ENCODE measurements at regions not wholly inside any gene's neighbourhood (a gene's known extent, or its start where the extent isn't known, plus 50 kb on each side); places are given as distances from the start of the nearest gene placed in this dataset.

- DNase-seq = no peak
Observed at GRCh38 chr2:217102956-217103355, 243.1 kb upstream of the TNP1 start.

GRCh38 chr2:217101972-217102371, 242.1 kb upstream of the TNP1 start:
- DNase-seq = no peak

GRCh38 chr2:217099561-217099960, 239.7 kb upstream of the TNP1 start:
- no peak for DNase-seq

GRCh38 chr2:217098435-217098834, 238.6 kb upstream of the TNP1 start:
- DNase-seq = no peak

GRCh38 chr2:217097346-217097745, 237.5 kb upstream of the TNP1 start:
- DNase-seq = no peak

GRCh38 chr2:217096474-217097225, 236.8 kb upstream of the TNP1 start:
- DNase-seq = no peak

- no peak for DNase-seq
Observed at GRCh38 chr2:217095511-217096205, 235.8 kb upstream of the TNP1 start.

GRCh38 chr2:217092710-217093379, 233.0 kb upstream of the TNP1 start:
- DNase-seq = no peak

GRCh38 chr2:217091531-217091930, 231.7 kb upstream of the TNP1 start:
- no peak for DNase-seq

- DNase-seq = no peak
Observed at GRCh38 chr2:217090884-217091283, 231.0 kb upstream of the TNP1 start.

- peak in 1 of 5 experiments; percentile 46 for DNase-seq
Observed at GRCh38 chr2:217090024-217090473, 230.2 kb upstream of the TNP1 start.

GRCh38 chr2:217086718-217087117, 226.9 kb upstream of the TNP1 start:
- no peak for DNase-seq

GRCh38 chr2:217086038-217086522, 226.2 kb upstream of the TNP1 start:
- no peak for DNase-seq

GRCh38 chr2:217085543-217085942, 225.7 kb upstream of the TNP1 start:
- DNase-seq = no peak

- DNase-seq = no peak
Observed at GRCh38 chr2:217081799-217082198, 221.9 kb upstream of the TNP1 start.

- no peak for DNase-seq
Observed at GRCh38 chr2:217079165-217079564, 219.3 kb upstream of the TNP1 start.

- no peak for DNase-seq
Observed at GRCh38 chr2:217077831-217078407, 218.1 kb upstream of the TNP1 start.

GRCh38 chr2:217076657-217077232, 216.9 kb upstream of the TNP1 start:
- no peak for DNase-seq

GRCh38 chr2:217076058-217076435, 216.2 kb upstream of the TNP1 start:
- DNase-seq = no peak

GRCh38 chr2:217075268-217076057, 215.6 kb upstream of the TNP1 start:
- DNase-seq = no peak

- DNase-seq = no peak
Observed at GRCh38 chr2:217074576-217075255, 214.9 kb upstream of the TNP1 start.
